Cardiac muscle cell (in vitro differentiated cells and primary cell): ENCODE measurements at regions not wholly inside any gene's neighbourhood (a gene's known extent, or its start where the extent isn't known, plus 50 kb on each side); places are given as distances from the start of the nearest gene placed in this dataset.

ENCODE experiments used
- DNase-seq, 2 donors: peaks; one replicate each; pipeline versions ENCODE4 v3.0.0 to v3.0.0-alpha.2; 2010 to 2017; ENCODE audit warnings: low read depth in 1 of 2, low spot score in 1 of 2
- H3K27ac ChIP-seq: fragments of 200-600 bp; sonication (generic); 2 replicates; pipeline ENCODE4 v1.5.1; 2016
- H3K27me3 ChIP-seq: fragments of 200-600 bp; sonication (generic); 2 replicates; pipeline ENCODE4 v1.6.0; 2016; ENCODE audit warnings: control low read depth
- H3K36me3 ChIP-seq: fragments of 200-600 bp; sonication (generic); 2 replicates; pipeline ENCODE4 v1.5.1; 2016; ENCODE audit warnings: control low read depth
- H3K4me1 ChIP-seq: fragments of 200-600 bp; sonication (generic); 2 replicates; pipeline ENCODE4 v1.8.1; 2017; ENCODE audit warnings: low read depth, mild to moderate bottlenecking, mixed run types
- H3K4me3 ChIP-seq: fragments of 200-600 bp; sonication (generic); 2 replicates; pipeline ENCODE4 v1.5.1; 2016; ENCODE audit warnings: mild to moderate bottlenecking
- H3K9me3 ChIP-seq: fragments of 200-600 bp; sonication (generic); 2 replicates; pipeline ENCODE4 v1.5.1; 2017; ENCODE audit warnings: low read depth, mild to moderate bottlenecking, control low read depth
- CTCF ChIP-seq: IDR thresholded peaks from 2 replicates; pipeline ENCODE4 v1.5.1; 2012; ENCODE audit warnings: low read depth, mild to moderate bottlenecking, low read length

GRCh38 chr10:91104193-91105041, 116.0 kb upstream of the PCGF5 start:
- peaks cover 9% of the 10 kb centered on the region for H3K4me1 ChIP-seq
- no peak overlapping the region for H3K4me3 ChIP-seq
- no peaks in the 10 kb centered on the region for H3K9me3 ChIP-seq
- no peaks in the 10 kb centered on the region for H3K36me3 ChIP-seq
- peak in 1 of 2 donors; percentile 15 for DNase-seq
- H3K27me3 ChIP-seq: no peaks in the 10 kb centered on the region
- peak; percentile 11 for TF ChIP-seq CTCF
- H3K27ac ChIP-seq: no peak overlapping the region

- DNase-seq: no peak
- TF ChIP-seq CTCF: no peak
Measured at GRCh38 chr10:91105269-91105668, 115.2 kb upstream of the PCGF5 start.

GRCh38 chr10:91108820-91109219, 111.6 kb upstream of the PCGF5 start:
- H3K27me3 ChIP-seq: no peaks in the 10 kb centered on the region
- no peak overlapping the region for H3K4me3 ChIP-seq

More at GRCh38 chr10:91105269-91105668, 115.2 kb upstream of the PCGF5 start:
- no peaks in the 10 kb centered on the region for H3K36me3 ChIP-seq
- no peak overlapping the region for H3K27ac ChIP-seq
- no peak overlapping the region for H3K4me3 ChIP-seq
- peaks cover 9% of the 10 kb centered on the region for H3K4me1 ChIP-seq
- H3K27me3 ChIP-seq: no peaks in the 10 kb centered on the region
- H3K9me3 ChIP-seq: no peaks in the 10 kb centered on the region

DNA sequence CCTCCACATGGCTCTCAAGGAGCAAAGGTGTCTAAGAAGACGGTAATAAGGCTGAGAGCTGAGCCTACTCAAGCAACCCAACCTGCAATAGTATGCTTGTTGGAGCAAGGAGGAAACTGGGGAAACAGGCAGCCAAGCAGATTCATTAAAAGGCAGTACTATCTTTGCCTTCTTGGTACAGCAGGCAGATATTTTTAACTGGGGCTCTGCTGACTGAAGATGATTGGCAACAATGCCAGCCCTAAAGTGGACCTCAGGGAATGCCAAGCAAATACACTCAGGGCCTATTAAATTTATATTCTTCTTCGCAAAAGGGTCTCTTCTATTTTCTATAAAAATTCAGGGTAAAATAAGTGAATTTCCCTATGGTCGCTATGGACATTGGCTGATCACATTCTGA, 109.4 kb upstream of the PCGF5 start:
- no peaks in the 10 kb centered on the region for H3K4me1 ChIP-seq
- no peak overlapping the region for H3K27ac ChIP-seq
- H3K4me3 ChIP-seq: no peak overlapping the region
- no peaks in the 10 kb centered on the region for H3K36me3 ChIP-seq
- DNase-seq: no peak
- no peaks in the 10 kb centered on the region for H3K27me3 ChIP-seq
- TF ChIP-seq CTCF: no peak
- no peaks in the 10 kb centered on the region for H3K9me3 ChIP-seq

More at GRCh38 chr10:91108820-91109219, 111.6 kb upstream of the PCGF5 start:
- no peaks in the 10 kb centered on the region for H3K36me3 ChIP-seq
- DNase-seq: no peak
- H3K4me1 ChIP-seq: no peaks in the 10 kb centered on the region
- H3K9me3 ChIP-seq: no peaks in the 10 kb centered on the region
- no peak overlapping the region for H3K27ac ChIP-seq
- TF ChIP-seq CTCF: no peak

- no peak for TF ChIP-seq CTCF
- no peak overlapping the region for H3K4me3 ChIP-seq
- no peaks in the 10 kb centered on the region for H3K4me1 ChIP-seq
- DNase-seq: no peak
- H3K27ac ChIP-seq: no peak overlapping the region
- H3K36me3 ChIP-seq: no peaks in the 10 kb centered on the region
- no peaks in the 10 kb centered on the region for H3K27me3 ChIP-seq
- H3K9me3 ChIP-seq: no peaks in the 10 kb centered on the region
Measured at GRCh38 chr10:91115618-91116390, 104.7 kb upstream of the PCGF5 start.
